GM23248 (cell line): ENCODE measurements at regions not wholly inside any gene's neighbourhood (a gene's known extent, or its start where the extent isn't known, plus 50 kb on each side); places are given as distances from the start of the nearest gene placed in this dataset.
A peak's percentile ranks its signal among the peaks of the same experiment; 100 is the strongest.

Experiments
- DNase-seq: peaks from one replicate; pipeline ENCODE4 v3.0.0-alpha.2; 2015
- H2AFZ ChIP-seq: fragments of 200-600 bp; sonication (generic); 2 replicates; pipeline ENCODE4 v1.6.1; 2016; ENCODE audit warnings: antibody characterized with exemption
- H3F3A ChIP-seq: fragments of 200-600 bp; sonication (generic); 2 replicates; pipeline ENCODE4 v1.6.1; 2016; ENCODE audit warnings: mild to moderate bottlenecking, antibody characterized with exemption, mixed run types; ENCODE audit not compliant: insufficient read depth
- H3K27ac ChIP-seq: fragments of 200-600 bp; sonication (generic); 2 replicates; pipeline ENCODE4 v1.5.1; 2016; ENCODE audit warnings: mild to moderate bottlenecking
- H3K27me3 ChIP-seq: fragments of 200-600 bp; sonication (generic); replicated peaks from 2 replicates; pipeline ENCODE4 v1.6.1; 2016; ENCODE audit warnings: mild to moderate bottlenecking; ENCODE audit not compliant: insufficient read depth
- H3K36me3 ChIP-seq: fragments of 200-600 bp; sonication (generic); 2 replicates; pipeline ENCODE4 v1.6.1; 2016; ENCODE audit warnings: low read depth, mild to moderate bottlenecking
- H3K4me1 ChIP-seq: fragments of 200-600 bp; sonication (generic); 2 replicates; pipeline ENCODE4 v1.6.1; 2016; ENCODE audit warnings: mild to moderate bottlenecking; ENCODE audit not compliant: insufficient read depth
- H3K4me2 ChIP-seq: fragments of 200-600 bp; sonication (generic); one replicate; pipeline ENCODE4 v1.6.1; 2016; ENCODE audit warnings: mild to moderate bottlenecking; ENCODE audit not compliant: unreplicated experiment
- H3K4me3 ChIP-seq: fragments of 200-600 bp; sonication (generic); 2 replicates; pipeline ENCODE4 v1.5.1; 2016; ENCODE audit warnings: mild to moderate bottlenecking
- H3K79me2 ChIP-seq: fragments of 200-600 bp; sonication (generic); 2 replicates; pipeline ENCODE4 v1.6.1; 2016; ENCODE audit warnings: mild to moderate bottlenecking; ENCODE audit not compliant: insufficient read depth
- H3K9ac ChIP-seq: fragments of 200-600 bp; sonication (generic); 2 replicates; pipeline ENCODE4 v1.6.1; 2016; ENCODE audit warnings: mild to moderate bottlenecking
- H3K9me2 ChIP-seq: fragments of 200-600 bp; sonication (generic); 2 replicates; pipeline ENCODE4 v1.6.1; 2016; ENCODE audit warnings: mixed run types, mild to moderate bottlenecking, moderate library complexity; ENCODE audit not compliant: insufficient read depth
- H3K9me3 ChIP-seq: fragments of 200-600 bp; sonication (generic); one replicate; pipeline ENCODE4 v1.6.1; 2017; ENCODE audit warnings: low read depth
- H4K20me1 ChIP-seq: fragments of 200-600 bp; sonication (generic); 2 replicates; pipeline ENCODE4 v1.6.0; 2016; ENCODE audit not compliant: insufficient read depth
- EZH2 ChIP-seq: fragments of 200-600 bp; sonication (generic); IDR thresholded peaks from 2 replicates; pipeline ENCODE4 v1.6.1; 2018; ENCODE audit warnings: antibody characterized with exemption, mild to moderate bottlenecking; ENCODE audit not compliant: insufficient read depth, poor library complexity, severe bottlenecking
- EZH2phosphoT487 ChIP-seq: fragments of 200-600 bp; sonication (generic); IDR thresholded peaks from 2 replicates; pipeline ENCODE4 v1.6.1; 2018; ENCODE audit warnings: antibody characterized with exemption, moderate library complexity, mild to moderate bottlenecking, low read depth; ENCODE audit not compliant: insufficient read depth
- WGBS, 2 experiments: methylation state at CpG; one replicate each; pipeline ENCODE4 v1.1.6; 2015 to 2017; ENCODE audit warnings: low lambda C conversion rate in 2 of 2, low coverage in 1 of 2; ENCODE audit errors: missing lambda C conversion rate in 2 of 2; 5-methylcytosine and 5-hydroxymethylcytosine counted together
- in situ Hi-C: fragments of 300-500 bp; cut with MboI; formaldehyde crosslinking; loops from 2 replicates; pipeline ENCODE4 v1.15.0; 2020

DNA sequence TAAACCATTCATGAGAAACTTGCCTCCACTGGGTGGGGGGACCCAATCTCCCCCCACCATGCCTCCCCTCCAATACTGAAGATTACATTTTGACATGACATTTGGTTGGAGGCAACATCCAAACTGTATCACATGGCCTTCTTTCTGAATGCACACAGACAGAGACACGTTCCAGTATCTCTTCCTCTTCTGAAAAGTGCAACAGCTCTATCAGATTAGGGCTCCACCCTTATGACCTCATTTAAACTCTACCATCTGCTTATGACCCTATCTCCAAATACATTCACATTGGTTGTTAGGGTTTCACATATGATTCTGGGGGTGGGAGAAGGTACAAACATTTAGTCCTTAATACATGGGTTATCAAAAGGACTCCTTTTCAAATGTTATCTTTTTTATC is 481.8 kb upstream of the NFIA start:
- Histone ChIP-seq H3K4me2 (no peak overlapping the region), H3K27me3 (no peaks in the 10 kb centered on the region), H3K27ac (no peak overlapping the region), H3K9me3 (no peaks in the 10 kb centered on the region), H3F3A (no peaks in the 10 kb centered on the region), H3K9me2 (no peaks in the 10 kb centered on the region), H2AFZ (no peak overlapping the region), H3K36me3 (no peaks in the 10 kb centered on the region), H3K4me3 (no peak overlapping the region), H3K79me2 (no peaks in the 10 kb centered on the region), H4K20me1 (no peaks in the 10 kb centered on the region), H3K9ac (no peak overlapping the region), H3K4me1 (no peaks in the 10 kb centered on the region; the same call in 1 of the 2 replicates)
- TF ChIP-seq EZH2phosphoT487 (no peak), EZH2 (no peak)
- WGBS, 2 experiments, result 3 to 11% methylated on average over 1 of the region's 1 CpG
- in situ Hi-C loops, result no loop called here
- DNase-seq, result no peak

DNA sequence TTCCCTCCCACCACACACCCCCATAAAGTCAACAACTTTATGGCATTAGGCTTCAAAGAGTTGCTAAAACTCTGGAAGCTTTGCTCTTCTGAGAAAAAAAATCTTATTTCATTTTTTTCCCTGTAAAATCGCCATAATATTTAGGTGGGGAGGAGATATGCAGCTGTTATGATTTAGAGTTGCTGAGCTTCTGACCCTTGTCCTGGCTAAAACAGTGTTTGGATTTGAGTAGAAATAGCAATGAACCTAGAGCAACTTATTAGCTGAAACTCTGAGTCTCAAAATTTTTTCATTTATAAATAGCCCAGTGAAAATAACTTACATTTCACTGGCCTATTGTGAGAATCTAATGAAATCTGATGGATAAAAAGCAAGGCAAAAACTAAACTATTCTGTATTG is 482.8 kb upstream of the NFIA start:
- no peaks in the 10 kb centered on the region; the same call in 1 of the 2 replicates for H3K4me1 ChIP-seq
- H3K9me3 ChIP-seq, result no peaks in the 10 kb centered on the region
- no peak overlapping the region for H3K9ac ChIP-seq
- H4K20me1 ChIP-seq, result no peaks in the 10 kb centered on the region
- no peaks in the 10 kb centered on the region for H3K36me3 ChIP-seq
- no peaks in the 10 kb centered on the region for H3F3A ChIP-seq
- TF ChIP-seq EZH2phosphoT487, result no peak
- TF ChIP-seq EZH2, result no peak
- DNase-seq, result no peak
- H3K9me2 ChIP-seq, result no peaks in the 10 kb centered on the region
- H3K27ac ChIP-seq, result no peak overlapping the region
- no peak overlapping the region for H2AFZ ChIP-seq
- no peaks in the 10 kb centered on the region for H3K79me2 ChIP-seq
- H3K4me2 ChIP-seq, result no peak overlapping the region
- H3K4me3 ChIP-seq, result no peak overlapping the region
- in situ Hi-C loops, result no loop called here
- WGBS, 2 experiments, result 0 to 2% methylated on average over 1 of the region's 1 CpG
- H3K27me3 ChIP-seq, result no peaks in the 10 kb centered on the region

DNA sequence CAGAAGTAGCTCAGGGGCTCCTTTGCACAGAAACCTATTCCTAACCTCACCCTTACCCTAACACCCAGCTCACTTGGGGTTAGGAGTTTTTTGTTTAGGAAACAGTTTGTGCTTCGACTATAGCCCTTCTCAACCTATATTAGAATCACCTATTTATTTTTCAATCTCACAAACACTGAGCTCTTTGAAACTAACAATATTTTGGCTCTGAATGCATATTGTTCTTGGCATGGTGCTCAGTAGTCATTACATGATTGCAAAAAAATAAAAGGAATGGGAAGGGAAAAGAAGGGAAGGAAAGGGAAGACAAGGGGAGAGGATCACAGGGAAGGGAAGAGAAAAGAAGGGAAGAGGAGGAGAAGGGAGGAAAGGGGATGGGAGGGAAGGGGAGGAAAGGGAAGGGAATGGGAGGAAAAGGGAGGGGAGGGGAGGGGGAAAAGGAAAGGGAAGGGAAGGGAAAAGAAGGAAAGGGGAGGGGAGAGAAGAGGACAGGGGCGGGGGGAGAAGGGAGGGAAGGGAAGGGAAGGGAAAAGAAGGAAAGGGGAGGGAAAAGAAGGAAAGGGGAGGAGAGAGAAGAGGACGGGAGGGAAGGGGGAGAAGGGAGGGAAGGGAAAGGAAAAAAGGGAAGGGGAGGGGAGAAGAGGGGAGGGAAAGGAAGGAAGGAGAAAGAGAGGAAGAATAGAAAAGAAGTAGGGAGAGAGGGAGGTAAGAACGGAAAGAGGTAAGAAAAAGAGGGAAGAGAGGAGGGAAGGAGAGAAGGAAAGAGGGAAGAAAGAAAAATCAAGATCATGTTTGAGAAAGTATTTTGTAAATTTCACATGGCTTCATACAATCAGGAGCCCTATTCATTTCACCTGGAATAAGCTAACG is 484.1 kb upstream of the NFIA start:
- Histone ChIP-seq H3K79me2 (no peaks in the 10 kb centered on the region), H3K9me3 (no peaks in the 10 kb centered on the region), H3K4me1 (no peaks in the 10 kb centered on the region; the same call in 1 of the 2 replicates), H3K4me3 (no peak overlapping the region), H2AFZ (no peak overlapping the region), H4K20me1 (no peaks in the 10 kb centered on the region), H3F3A (no peaks in the 10 kb centered on the region), H3K27me3 (no peaks in the 10 kb centered on the region), H3K9me2 (no peaks in the 10 kb centered on the region), H3K36me3 (no peaks in the 10 kb centered on the region), H3K4me2 (no peak overlapping the region), H3K9ac (no peak overlapping the region), H3K27ac (no peak overlapping the region)
- no peak for TF ChIP-seq EZH2phosphoT487
- in situ Hi-C loops, result no loop called here
- 55 to 66% methylated on average over 5 of the region's 5 CpGs for WGBS, 2 experiments
- no peak for DNase-seq

DNA sequence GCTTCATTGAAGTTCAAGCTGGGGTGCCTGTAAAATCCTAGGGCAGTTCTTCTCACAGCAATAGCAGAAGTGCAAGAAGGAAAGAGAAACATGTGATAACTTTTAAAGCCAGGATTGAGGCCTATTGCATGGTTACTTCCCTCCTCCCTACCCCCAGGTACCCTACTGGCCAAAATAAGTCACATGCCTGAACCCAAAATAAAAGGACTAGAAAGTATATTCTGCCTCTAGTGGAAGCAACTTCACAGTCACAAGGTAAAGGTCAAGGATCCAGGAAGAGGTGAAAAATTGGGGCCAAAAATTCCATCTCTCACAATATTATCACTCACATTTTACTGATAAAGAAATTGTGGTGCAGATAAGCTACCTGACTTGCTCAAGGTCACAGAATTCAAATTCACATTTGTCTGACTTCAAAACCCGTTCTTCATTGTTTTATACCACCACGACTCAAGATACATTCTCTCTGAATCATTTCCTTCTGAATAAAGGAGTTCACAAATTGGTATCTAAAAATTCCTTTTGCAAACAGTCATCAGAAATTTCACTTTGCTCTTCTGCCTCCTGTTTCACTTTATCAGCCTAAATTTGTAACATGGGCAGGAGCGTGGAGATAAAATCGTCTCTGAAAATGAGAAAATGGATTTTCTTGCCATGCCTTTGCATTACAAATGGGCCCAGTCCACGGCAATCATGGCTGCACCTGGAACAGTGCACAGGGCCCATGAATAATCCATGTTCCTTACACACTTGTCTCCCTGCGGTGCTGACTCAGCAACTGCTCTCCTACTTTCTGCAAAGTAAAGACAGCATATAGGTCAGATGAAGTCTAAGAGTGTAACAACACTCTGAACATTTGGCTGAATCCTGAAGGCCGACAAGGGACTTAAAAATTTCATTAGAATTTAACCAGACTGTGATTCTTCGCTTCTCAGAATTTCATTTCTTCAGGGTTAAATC is 485.3 kb upstream of the NFIA start:
- no peaks in the 10 kb centered on the region for H3K36me3 ChIP-seq
- 34 to 35% methylated on average over 8 of the region's 8 CpGs for WGBS, 2 experiments
- no peaks in the 10 kb centered on the region; the same call in 1 of the 2 replicates for H3K4me1 ChIP-seq
- H3K9me2 ChIP-seq, result no peaks in the 10 kb centered on the region
- TF ChIP-seq EZH2, result no peak
- H3K4me2 ChIP-seq, result no peak overlapping the region
- H3K27ac ChIP-seq, result no peak overlapping the region
- no peak overlapping the region for H3K4me3 ChIP-seq
- no peaks in the 10 kb centered on the region for H3F3A ChIP-seq
- no peak overlapping the region for H3K9ac ChIP-seq
- no peak overlapping the region for H2AFZ ChIP-seq
- no peaks in the 10 kb centered on the region for H3K79me2 ChIP-seq
- H3K27me3 ChIP-seq, result no peaks in the 10 kb centered on the region
- H4K20me1 ChIP-seq, result no peaks in the 10 kb centered on the region
- H3K9me3 ChIP-seq, result no peaks in the 10 kb centered on the region
- DNase-seq, result peak; percentile 17
- in situ Hi-C loops, result no loop called here
